PFSK-1 (cell line): ENCODE measurements at regions not wholly inside any gene's neighbourhood (a gene's known extent, or its start where the extent isn't known, plus 50 kb on each side); places are given as distances from the start of the nearest gene placed in this dataset.

Experiments
- FOXP2 ChIP-seq: optimal IDR thresholded peaks from 2 replicates; pipeline ENCODE3; 2011; ENCODE audit warnings: borderline replicate concordance, control low read depth, inconsistent platforms; ENCODE audit not compliant: insufficient read depth; ENCODE audit errors: extremely low read length, extremely low read depth
- POLR2AphosphoS5 ChIP-seq: IDR thresholded peaks from 2 replicates; pipeline ENCODE4 v1.6.1; 2012; ENCODE audit warnings: low read depth, mild to moderate bottlenecking, control low read depth, low read length, moderate library complexity
- SIN3A ChIP-seq: IDR thresholded peaks from 2 replicates; pipeline ENCODE4 v1.6.1; 2012; ENCODE audit warnings: mild to moderate bottlenecking, low read length, moderate library complexity, borderline replicate concordance; ENCODE audit not compliant: insufficient read depth
- TAF1 ChIP-seq: IDR thresholded peaks from 2 replicates; pipeline ENCODE4 v1.6.1; 2012; ENCODE audit warnings: low read length, control low read depth, borderline replicate concordance; ENCODE audit not compliant: insufficient read depth
- TF ChIP-seq, protein P1 (sequence below), 2 experiments: IDR thresholded peaks; 2 replicates each; pipeline versions ENCODE4 v1.6.1 to v1.8.0; 2011 to 2012; ENCODE audit warnings: low read depth in 2 of 2, low read length in 2 of 2, control low read depth in 1 of 2, inconsistent platforms in 1 of 2, mild to moderate bottlenecking in 1 of 2, moderate library complexity in 1 of 2; ENCODE audit not compliant: insufficient read depth in 1 of 2

- TF ChIP-seq POLR2AphosphoS5 (no peak), FOXP2 (no peak), SIN3A (no peak), TAF1 (no peak)
- TF ChIP-seq, protein P1, sequence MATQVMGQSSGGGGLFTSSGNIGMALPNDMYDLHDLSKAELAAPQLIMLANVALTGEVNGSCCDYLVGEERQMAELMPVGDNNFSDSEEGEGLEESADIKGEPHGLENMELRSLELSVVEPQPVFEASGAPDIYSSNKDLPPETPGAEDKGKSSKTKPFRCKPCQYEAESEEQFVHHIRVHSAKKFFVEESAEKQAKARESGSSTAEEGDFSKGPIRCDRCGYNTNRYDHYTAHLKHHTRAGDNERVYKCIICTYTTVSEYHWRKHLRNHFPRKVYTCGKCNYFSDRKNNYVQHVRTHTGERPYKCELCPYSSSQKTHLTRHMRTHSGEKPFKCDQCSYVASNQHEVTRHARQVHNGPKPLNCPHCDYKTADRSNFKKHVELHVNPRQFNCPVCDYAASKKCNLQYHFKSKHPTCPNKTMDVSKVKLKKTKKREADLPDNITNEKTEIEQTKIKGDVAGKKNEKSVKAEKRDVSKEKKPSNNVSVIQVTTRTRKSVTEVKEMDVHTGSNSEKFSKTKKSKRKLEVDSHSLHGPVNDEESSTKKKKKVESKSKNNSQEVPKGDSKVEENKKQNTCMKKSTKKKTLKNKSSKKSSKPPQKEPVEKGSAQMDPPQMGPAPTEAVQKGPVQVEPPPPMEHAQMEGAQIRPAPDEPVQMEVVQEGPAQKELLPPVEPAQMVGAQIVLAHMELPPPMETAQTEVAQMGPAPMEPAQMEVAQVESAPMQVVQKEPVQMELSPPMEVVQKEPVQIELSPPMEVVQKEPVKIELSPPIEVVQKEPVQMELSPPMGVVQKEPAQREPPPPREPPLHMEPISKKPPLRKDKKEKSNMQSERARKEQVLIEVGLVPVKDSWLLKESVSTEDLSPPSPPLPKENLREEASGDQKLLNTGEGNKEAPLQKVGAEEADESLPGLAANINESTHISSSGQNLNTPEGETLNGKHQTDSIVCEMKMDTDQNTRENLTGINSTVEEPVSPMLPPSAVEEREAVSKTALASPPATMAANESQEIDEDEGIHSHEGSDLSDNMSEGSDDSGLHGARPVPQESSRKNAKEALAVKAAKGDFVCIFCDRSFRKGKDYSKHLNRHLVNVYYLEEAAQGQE (IDR thresholded peaks at IDR 0.05; ENCODE audit: insufficient read depth in 1 of 2, low read depth in 2 of 2, low read length in 2 of 2), result no peak
These were observed 105.5 kb upstream of the CPEB4 start for GRCh38 chr5:173782671-173783101.

DNA sequence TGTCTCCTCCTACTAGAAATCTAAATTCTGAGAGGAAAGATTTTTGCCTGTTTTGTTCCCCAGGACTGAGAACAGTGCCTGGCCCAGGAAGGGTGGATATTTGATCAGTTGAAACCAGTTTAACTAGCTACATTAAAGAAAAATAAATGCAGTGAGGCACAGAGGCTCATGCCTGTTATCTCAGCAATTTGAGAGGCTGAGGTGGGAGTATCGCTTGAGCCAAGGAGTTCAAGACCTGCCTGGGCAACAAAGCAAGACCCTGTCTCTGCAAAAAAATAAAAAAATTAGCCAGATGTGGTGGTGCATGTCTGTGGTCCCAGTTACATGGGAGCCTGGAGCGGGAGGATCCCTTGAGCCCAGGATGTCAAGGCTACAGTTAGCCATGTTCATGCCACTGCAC is 104.8 kb upstream of the CPEB4 start:
- TF ChIP-seq FOXP2, result no peak
- no peak for TF ChIP-seq SIN3A
- no peak for TF ChIP-seq TAF1

GRCh38 chr5:173785400-173785799 is 102.7 kb upstream of the CPEB4 start:
- TF ChIP-seq FOXP2 (no peak), SIN3A (no peak), POLR2AphosphoS5 (no peak), TAF1 (no peak)
- TF ChIP-seq, protein P1 (IDR thresholded peaks at IDR 0.05; ENCODE audit: insufficient read depth in 1 of 2, low read depth in 2 of 2, low read length in 2 of 2), result no peak

GRCh38 chr5:173785866-173786265 is 102.3 kb upstream of the CPEB4 start:
- TF ChIP-seq POLR2AphosphoS5 (no peak), SIN3A (no peak), FOXP2 (no peak), TAF1 (no peak)
- TF ChIP-seq, protein P1 (IDR thresholded peaks at IDR 0.05; ENCODE audit: insufficient read depth in 1 of 2, low read depth in 2 of 2, low read length in 2 of 2), result no peak

DNA sequence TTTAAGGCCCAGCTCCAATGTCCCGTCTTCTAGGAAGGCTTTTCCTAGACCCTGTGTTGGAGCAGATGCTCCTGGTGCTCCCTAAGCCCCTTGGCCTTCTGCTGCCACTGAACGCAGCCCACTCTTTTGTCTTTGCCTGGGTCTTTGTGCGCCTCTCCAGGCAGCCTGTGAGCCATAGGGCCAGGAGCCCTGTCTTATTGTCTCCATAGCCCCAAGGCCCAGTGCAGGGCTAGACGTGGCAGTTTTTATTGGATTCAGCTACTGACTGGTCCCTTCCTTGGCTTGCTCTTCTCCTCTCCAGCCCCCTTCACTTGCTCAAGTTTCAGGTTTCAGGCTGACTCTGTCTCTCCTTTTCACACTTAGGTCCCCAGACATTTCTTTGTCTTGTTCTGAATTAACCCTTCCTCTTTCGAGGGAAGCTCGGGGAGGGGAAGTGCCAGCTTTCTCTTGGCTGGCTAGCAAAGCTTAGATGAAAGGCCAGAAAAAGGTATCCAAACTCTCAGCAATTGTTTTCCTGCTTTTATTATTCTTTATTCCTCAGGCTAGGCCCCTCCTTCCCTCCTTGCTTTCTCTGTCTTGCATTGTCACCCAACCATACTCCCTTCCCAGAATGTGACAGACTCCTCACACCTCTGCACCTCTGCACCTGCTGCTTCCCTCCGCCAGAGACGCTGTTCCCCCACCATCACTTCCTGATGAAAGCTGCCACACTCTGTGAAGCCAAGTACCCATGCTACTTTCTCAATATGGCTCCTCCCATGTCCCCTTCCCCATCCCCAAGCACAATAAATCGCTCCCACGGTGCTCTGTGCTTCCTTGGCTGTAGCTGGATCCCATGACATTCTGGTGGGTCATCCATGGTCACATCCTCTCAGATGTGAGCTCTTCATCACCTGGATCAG is 101.6 kb upstream of the CPEB4 start:
- TF ChIP-seq SIN3A, result no peak
- TF ChIP-seq FOXP2, result no peak
- TF ChIP-seq TAF1, result no peak
- TF ChIP-seq POLR2AphosphoS5, result no peak
- TF ChIP-seq, protein P1 (IDR thresholded peaks at IDR 0.05; ENCODE audit: insufficient read depth in 1 of 2, low read depth in 2 of 2, low read length in 2 of 2), result no peak
